ENCODE measurements at regions not wholly inside any gene's neighbourhood (a gene's known extent, or its start where the extent isn't known, plus 50 kb on each side); places are given as distances from the start of the nearest gene placed in this dataset.

DNA sequence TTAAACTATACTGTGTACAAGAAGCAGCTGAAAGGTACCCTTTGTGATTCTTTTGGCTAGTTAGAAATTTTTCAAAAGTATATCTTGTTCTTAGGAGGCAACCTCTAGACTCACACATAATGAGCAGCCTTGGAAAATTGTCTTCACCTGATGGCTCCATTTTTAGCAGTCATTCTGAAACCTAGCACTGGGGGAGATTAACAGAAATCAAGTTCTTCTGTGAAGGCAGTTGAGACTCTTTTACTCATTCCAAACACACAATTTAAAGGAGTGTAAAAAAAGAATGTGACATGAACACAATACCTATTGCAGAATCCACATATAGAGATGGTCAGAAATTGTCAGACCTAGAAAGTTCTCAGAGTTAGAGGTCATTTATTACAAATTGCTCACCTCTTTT lies 197.7 kb downstream of the UBE2E3 start:
- H3K27ac ChIP-seq (replicated peaks in 1 of 4), result no peak overlapping the region
- H3K9me3 ChIP-seq, result no peaks in the 10 kb centered on the region
- TF ChIP-seq POLR2A (IDR thresholded peaks at IDR 0.05; ENCODE audit: low read depth) (no peak), POLR2AphosphoS5 (IDR thresholded peaks at IDR 0.05) (no peak), EP300 (IDR thresholded peaks at IDR 0.05) (no peak)
- TF ChIP-seq, protein P1, sequence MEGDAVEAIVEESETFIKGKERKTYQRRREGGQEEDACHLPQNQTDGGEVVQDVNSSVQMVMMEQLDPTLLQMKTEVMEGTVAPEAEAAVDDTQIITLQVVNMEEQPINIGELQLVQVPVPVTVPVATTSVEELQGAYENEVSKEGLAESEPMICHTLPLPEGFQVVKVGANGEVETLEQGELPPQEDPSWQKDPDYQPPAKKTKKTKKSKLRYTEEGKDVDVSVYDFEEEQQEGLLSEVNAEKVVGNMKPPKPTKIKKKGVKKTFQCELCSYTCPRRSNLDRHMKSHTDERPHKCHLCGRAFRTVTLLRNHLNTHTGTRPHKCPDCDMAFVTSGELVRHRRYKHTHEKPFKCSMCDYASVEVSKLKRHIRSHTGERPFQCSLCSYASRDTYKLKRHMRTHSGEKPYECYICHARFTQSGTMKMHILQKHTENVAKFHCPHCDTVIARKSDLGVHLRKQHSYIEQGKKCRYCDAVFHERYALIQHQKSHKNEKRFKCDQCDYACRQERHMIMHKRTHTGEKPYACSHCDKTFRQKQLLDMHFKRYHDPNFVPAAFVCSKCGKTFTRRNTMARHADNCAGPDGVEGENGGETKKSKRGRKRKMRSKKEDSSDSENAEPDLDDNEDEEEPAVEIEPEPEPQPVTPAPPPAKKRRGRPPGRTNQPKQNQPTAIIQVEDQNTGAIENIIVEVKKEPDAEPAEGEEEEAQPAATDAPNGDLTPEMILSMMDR (IDR thresholded peaks at IDR 0.05), result no peak
- no peaks in the 10 kb centered on the region for H3K4me1 ChIP-seq
- intact Hi-C loops (cut with DNase I), result no loop called here
- no peaks in the 10 kb centered on the region for H3K27me3 ChIP-seq
- H3K4me3 ChIP-seq, result no peak overlapping the region
- DNase-seq (ENCODE audit: extremely low spot score), result no peak
- H3K36me3 ChIP-seq, result no peaks in the 10 kb centered on the region

DNA sequence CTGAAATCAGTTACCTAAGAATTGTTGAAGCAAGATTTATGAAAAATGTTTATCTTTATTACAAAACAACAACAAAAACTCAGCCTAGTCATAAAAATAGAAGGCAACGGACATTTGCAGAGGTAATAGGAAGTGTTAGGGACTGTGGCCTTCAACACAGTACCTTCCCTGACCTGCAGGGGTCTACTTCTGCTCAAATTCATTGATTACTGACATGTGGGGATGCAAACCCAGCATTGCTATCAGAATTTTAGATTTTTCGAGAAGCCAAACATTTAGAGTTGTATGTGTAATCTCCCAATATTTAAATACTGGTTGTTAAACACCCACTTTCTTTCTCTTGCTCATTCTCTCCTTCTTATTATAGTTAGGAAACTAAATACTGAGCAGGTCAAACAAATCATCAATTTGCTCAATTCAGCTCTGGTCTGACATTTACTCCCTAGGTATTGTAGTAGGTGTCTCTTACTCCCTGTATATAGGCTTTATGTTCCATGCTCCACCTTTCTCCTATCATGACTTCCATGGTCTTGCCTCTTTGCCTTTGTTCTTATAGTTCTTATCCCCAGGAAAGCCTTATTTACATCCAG lies 198.5 kb downstream of the UBE2E3 start:
- Histone ChIP-seq H3K4me1 (no peaks in the 10 kb centered on the region), H3K36me3 (no peaks in the 10 kb centered on the region), H3K27ac (replicated peaks in 1 of 4) (no peak overlapping the region), H3K27me3 (no peaks in the 10 kb centered on the region), H3K9me3 (no peaks in the 10 kb centered on the region), H3K4me3 (no peak overlapping the region)
- DNase-seq (ENCODE audit: extremely low spot score), result no peak
- intact Hi-C loops (cut with DNase I), result no loop called here
- 84% methylated on average over 2 of the region's 2 CpGs for WGBS
- no peak for TF ChIP-seq POLR2AphosphoS5 (IDR thresholded peaks at IDR 0.05)
- TF ChIP-seq, protein P1 (IDR thresholded peaks at IDR 0.05), result peak in 1 of 3 experiments; percentile 19

DNA sequence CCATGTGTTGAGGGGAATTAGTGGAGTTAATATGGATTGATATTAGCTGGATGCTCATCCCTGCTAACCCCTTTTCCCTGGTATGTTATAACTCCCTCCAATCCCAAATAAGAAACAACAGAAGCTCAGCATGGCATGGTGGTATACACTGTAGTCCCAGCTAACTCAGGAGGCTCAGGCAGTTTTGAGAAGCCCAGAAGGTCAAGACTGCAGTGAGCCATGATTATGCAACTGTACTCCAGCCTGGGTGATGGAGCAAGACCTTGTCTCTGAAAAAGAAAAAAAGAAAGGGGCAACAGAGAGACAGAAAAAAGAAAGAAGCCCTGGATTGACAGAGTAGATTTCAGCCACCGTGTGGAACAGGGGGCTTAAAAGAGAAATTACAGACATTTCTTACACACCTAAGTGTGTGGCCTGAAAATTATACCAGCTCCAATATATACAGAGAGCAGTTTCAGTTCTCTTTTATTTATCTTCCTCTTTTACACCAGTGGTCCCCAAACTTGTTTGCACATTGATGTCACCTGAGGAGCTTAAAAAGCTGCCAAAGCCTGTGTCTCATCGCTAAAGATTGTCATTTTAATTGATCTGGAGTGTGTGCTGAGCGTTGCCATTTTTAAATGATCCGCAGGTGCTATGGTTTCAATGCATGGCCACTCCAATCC lies 203.6 kb downstream of the UBE2E3 start:
- no peak for DNase-seq (ENCODE audit: extremely low spot score)
- Histone ChIP-seq H3K4me1 (no peaks in the 10 kb centered on the region), H3K4me3 (no peak overlapping the region), H3K36me3 (no peaks in the 10 kb centered on the region), H3K9me3 (no peaks in the 10 kb centered on the region), H3K27me3 (no peaks in the 10 kb centered on the region), H3K27ac (replicated peaks in 1 of 4) (no peak overlapping the region)
- intact Hi-C loops (cut with DNase I), result no loop called here
- WGBS, result 75% methylated on average over 4 of the region's 4 CpGs
- TF ChIP-seq POLR2AphosphoS5 (IDR thresholded peaks at IDR 0.05) (no peak), POLR2A (IDR thresholded peaks at IDR 0.05; ENCODE audit: low read depth) (no peak), EP300 (IDR thresholded peaks at IDR 0.05) (no peak)
- TF ChIP-seq, protein P1 (IDR thresholded peaks at IDR 0.05), result no peak

DNA sequence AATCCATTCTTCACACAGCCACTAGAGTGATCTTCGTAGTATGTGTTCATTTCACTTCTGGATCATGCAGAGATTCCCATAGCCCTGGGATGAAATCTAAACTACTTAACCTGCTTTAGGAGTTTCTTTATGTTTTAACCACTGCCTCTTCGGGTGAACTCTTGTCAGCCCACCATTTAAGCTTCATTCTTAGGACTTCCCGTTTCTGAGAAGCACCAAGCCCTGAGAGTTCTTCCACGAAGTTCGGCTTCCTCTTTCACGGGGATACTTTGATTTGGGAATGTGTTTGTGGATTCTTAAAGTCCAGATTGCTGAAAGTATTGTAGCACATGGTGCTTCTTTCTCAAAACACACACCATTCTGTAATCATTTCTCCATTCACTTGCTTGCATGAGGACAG lies 205.0 kb downstream of the UBE2E3 start:
- intact Hi-C loops (cut with DNase I), result no loop called here
- no peak overlapping the region for H3K27ac ChIP-seq (replicated peaks in 1 of 4)
- 83% methylated on average over 6 of the region's 6 CpGs for WGBS
- DNase-seq (ENCODE audit: extremely low spot score), result no peak
- H3K4me1 ChIP-seq, result no peaks in the 10 kb centered on the region
- no peaks in the 10 kb centered on the region for H3K36me3 ChIP-seq
- no peak overlapping the region for H3K4me3 ChIP-seq
- no peaks in the 10 kb centered on the region for H3K9me3 ChIP-seq
- no peak for TF ChIP-seq POLR2A (IDR thresholded peaks at IDR 0.05; ENCODE audit: low read depth)
- no peak for TF ChIP-seq POLR2AphosphoS5 (IDR thresholded peaks at IDR 0.05)
- TF ChIP-seq, protein P1 (IDR thresholded peaks at IDR 0.05), result no peak
- TF ChIP-seq EP300 (IDR thresholded peaks at IDR 0.05), result no peak
- H3K27me3 ChIP-seq, result no peaks in the 10 kb centered on the region

DNA sequence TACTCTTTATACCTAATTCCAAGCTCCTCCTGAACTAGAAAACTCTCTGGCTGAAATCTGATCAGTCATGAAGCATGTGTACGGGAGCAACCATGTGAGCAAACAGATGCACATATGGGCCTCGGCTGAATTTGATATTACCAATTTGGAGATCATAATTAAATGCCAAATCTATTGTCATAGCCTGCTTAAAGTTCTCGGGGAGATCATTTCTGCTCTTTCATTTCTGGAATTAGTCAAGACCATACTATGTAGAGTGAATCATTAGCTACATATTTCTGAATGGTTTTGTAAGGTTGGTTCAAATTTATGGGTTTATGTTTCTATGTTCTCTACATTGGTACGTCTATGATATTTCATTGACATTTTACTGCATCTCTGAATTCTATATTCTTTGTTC lies 205.5 kb downstream of the UBE2E3 start:
- DNase-seq (ENCODE audit: extremely low spot score), result no peak

More for the DNA sequence above, 205.5 kb downstream of the UBE2E3 start:
- no peaks in the 10 kb centered on the region for H3K36me3 ChIP-seq
- H3K4me1 ChIP-seq, result no peaks in the 10 kb centered on the region
- 90% methylated on average over 4 of the region's 4 CpGs for WGBS
- no peaks in the 10 kb centered on the region for H3K9me3 ChIP-seq
- H3K4me3 ChIP-seq, result no peak overlapping the region
- no peaks in the 10 kb centered on the region for H3K27me3 ChIP-seq
- TF ChIP-seq, protein P1 (IDR thresholded peaks at IDR 0.05), result no peak
- TF ChIP-seq POLR2AphosphoS5 (IDR thresholded peaks at IDR 0.05) (no peak), EP300 (IDR thresholded peaks at IDR 0.05) (no peak), POLR2A (IDR thresholded peaks at IDR 0.05; ENCODE audit: low read depth) (no peak)
- no peak overlapping the region for H3K27ac ChIP-seq (replicated peaks in 1 of 4)
- intact Hi-C loops (cut with DNase I), result no loop called here

Measured in esophagus muscularis mucosa (tissue), 4 donors.